ENCODE measurements at regions not wholly inside any gene's neighbourhood (a gene's known extent, or its start where the extent isn't known, plus 50 kb on each side); places are given as distances from the start of the nearest gene placed in this dataset.

DNA sequence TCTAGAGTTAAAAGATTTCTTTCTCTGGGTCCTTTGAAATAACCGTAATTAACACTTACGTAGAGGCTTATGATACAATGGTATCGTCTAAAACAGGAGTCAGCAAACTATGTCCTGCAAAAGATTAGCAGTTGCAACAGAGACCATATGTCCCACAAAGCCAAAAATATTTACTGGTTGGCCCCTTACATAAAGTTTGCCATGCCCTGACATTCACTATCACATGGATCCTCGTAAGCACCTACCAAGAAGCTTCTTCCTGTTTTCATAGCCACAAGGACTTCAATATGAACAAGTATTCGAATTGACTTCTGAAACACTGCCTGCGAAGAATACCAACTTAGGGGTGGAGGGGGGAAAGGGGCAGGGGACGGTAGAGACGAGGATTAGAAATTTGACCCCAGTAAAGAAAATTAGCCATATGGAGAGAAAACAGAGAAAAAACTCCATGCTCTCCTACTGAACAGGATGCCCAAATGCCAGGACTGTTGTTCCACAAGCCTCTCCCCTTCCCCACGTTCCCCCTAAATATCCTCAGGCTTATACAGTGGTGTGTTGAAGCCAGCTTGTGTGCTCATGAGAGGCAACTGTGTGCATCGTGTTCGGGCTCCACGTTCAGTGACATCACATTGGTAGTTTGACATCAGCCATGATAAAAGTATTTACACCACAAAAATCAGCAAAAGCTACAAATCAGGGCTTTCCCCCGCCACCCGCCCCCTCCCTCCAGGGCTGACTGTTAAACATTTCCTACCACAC lies 144.1 kb upstream of the HES1 start:
- no peaks in the 10 kb centered on the region for H3K36me3 ChIP-seq (ENCODE audit: control insufficient read depth, insufficient read depth, low read length)
- no peaks in the 10 kb centered on the region for H3K27me3 ChIP-seq (ENCODE audit: control insufficient read depth, insufficient read depth, low read length)
- no peak for FAIRE-seq
- DNase-seq (ENCODE audit: low read depth), result no peak
- H3K4me3 ChIP-seq (ENCODE audit: low read depth, low read length), result no peak overlapping the region
- TF ChIP-seq, protein P1, sequence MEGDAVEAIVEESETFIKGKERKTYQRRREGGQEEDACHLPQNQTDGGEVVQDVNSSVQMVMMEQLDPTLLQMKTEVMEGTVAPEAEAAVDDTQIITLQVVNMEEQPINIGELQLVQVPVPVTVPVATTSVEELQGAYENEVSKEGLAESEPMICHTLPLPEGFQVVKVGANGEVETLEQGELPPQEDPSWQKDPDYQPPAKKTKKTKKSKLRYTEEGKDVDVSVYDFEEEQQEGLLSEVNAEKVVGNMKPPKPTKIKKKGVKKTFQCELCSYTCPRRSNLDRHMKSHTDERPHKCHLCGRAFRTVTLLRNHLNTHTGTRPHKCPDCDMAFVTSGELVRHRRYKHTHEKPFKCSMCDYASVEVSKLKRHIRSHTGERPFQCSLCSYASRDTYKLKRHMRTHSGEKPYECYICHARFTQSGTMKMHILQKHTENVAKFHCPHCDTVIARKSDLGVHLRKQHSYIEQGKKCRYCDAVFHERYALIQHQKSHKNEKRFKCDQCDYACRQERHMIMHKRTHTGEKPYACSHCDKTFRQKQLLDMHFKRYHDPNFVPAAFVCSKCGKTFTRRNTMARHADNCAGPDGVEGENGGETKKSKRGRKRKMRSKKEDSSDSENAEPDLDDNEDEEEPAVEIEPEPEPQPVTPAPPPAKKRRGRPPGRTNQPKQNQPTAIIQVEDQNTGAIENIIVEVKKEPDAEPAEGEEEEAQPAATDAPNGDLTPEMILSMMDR (IDR thresholded peaks at IDR 0.05; ENCODE audit: insufficient read depth, low read length, severe bottlenecking), result no peak

GRCh38 chr3:193992425-193993037 lies 143.4 kb upstream of the HES1 start:
- DNase-seq (ENCODE audit: low read depth), result no peak
- TF ChIP-seq, protein P1 (IDR thresholded peaks at IDR 0.05; ENCODE audit: insufficient read depth, low read length, severe bottlenecking), result no peak
- H3K27me3 ChIP-seq (ENCODE audit: control insufficient read depth, insufficient read depth, low read length), result no peaks in the 10 kb centered on the region
- FAIRE-seq, result no peak
- H3K36me3 ChIP-seq (ENCODE audit: control insufficient read depth, insufficient read depth, low read length), result no peaks in the 10 kb centered on the region
- no peak overlapping the region for H3K4me3 ChIP-seq (ENCODE audit: low read depth, low read length)

- no peaks in the 10 kb centered on the region for H3K36me3 ChIP-seq (ENCODE audit: control insufficient read depth, insufficient read depth, low read length)
- DNase-seq (ENCODE audit: low read depth) (no peak), FAIRE-seq (no peak)
- H3K4me3 ChIP-seq (ENCODE audit: low read depth, low read length), result no peak overlapping the region
- TF ChIP-seq, protein P1 (IDR thresholded peaks at IDR 0.05; ENCODE audit: insufficient read depth, low read length, severe bottlenecking), result no peak
- no peaks in the 10 kb centered on the region for H3K27me3 ChIP-seq (ENCODE audit: control insufficient read depth, insufficient read depth, low read length)
Observed at GRCh38 chr3:193996221-193996620, 139.7 kb upstream of the HES1 start.

- no peak overlapping the region for H3K4me3 ChIP-seq (ENCODE audit: low read depth, low read length)
- no peaks in the 10 kb centered on the region for H3K36me3 ChIP-seq (ENCODE audit: control insufficient read depth, insufficient read depth, low read length)
- TF ChIP-seq, protein P1 (IDR thresholded peaks at IDR 0.05; ENCODE audit: insufficient read depth, low read length, severe bottlenecking), result no peak
- no peak for FAIRE-seq
- DNase-seq (ENCODE audit: low read depth), result no peak
- no peaks in the 10 kb centered on the region for H3K27me3 ChIP-seq (ENCODE audit: control insufficient read depth, insufficient read depth, low read length)
Observed at GRCh38 chr3:193996641-193997089, 139.3 kb upstream of the HES1 start.

DNA sequence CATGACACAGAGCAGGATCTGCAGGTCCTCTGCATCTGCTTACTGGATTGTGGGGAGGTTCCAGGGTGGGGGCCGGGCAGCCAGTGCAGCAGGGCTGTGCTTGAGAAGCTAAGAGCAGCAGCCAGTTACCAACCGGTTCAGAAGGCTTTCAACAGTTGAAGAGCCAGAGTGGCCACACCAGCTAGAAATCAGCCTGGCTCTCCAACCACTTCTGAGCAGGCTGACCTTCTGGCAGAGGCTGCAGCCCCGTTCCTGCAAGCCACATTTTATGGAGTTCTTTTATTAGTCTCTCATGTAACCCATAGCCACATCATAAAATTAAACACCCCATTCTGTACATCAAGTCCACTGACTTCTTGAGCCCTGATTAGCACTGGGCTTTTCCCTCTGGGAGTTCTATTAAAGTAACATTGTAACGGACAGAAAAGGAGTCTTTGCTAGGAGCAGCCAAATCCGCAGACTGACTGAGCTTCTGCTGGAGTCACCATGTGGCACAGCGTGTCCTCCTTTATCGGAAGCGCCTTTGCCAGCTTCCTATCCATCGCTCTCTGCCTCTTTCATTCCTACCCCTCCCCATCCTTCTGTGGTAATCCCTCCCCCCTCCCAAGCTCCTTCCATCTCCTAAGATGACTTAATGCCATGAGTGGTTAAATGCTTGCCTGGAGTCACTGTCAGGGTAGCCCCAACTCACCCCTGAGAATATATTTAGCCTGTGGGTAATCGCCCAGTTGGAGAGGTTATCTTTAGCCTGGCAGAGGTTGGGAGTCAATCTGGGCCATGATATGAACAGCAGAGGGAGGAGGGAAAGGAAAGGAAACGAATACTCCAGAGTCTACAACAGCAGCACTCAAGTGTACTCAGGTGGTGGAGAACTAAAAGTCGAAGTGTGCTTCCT lies 138.5 kb upstream of the HES1 start:
- Histone ChIP-seq H3K27me3 (ENCODE audit: control insufficient read depth, insufficient read depth, low read length) (no peaks in the 10 kb centered on the region), H3K4me3 (ENCODE audit: low read depth, low read length) (no peak overlapping the region), H3K36me3 (ENCODE audit: control insufficient read depth, insufficient read depth, low read length) (no peaks in the 10 kb centered on the region)
- TF ChIP-seq, protein P1 (IDR thresholded peaks at IDR 0.05; ENCODE audit: insufficient read depth, low read length, severe bottlenecking), result no peak
- DNase-seq (ENCODE audit: low read depth) (no peak), FAIRE-seq (no peak)

All from bronchial epithelial cell (primary cell).